HG03575 (cell line): ENCODE measurements at regions not wholly inside any gene's neighbourhood (a gene's known extent, or its start where the extent isn't known, plus 50 kb on each side); places are given as distances from the start of the nearest gene placed in this dataset.
"Not testable (repeated sequence)": the region's sequence is repeated elsewhere in the genome, so short reads cannot be mapped to it uniquely, and the experiment has no call there.

Experiments used
- ATAC-seq: cut with Tn5 transposase; IDR thresholded peaks from one replicate; pipeline ENCODE4 v1.9.1; 2021; ENCODE audit not compliant: unreplicated experiment, insufficient number of reproducible peaks, low FRiP score; ENCODE audit errors: extremely low read depth

DNA sequence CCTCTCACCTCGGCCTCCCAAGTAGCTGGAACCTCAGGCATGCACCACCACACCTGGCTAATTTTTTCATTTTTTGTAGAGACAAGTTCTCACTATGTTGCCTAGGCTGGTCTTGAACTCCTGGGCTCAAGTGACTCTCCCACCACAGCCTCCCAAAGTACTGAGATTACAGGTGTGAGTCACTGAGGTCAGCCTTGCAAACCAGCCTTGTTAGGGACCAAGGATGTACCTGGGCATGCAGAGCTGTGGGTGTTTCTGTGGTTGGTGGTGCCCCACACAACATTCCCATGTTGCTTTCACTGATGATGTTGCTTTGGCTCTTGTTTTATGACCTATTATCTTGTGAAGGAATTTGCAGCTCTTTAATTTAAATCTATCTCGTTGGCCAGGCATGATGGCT is 54.8 kb downstream of the OTUD1 start:
- ATAC-seq = no peak

DNA sequence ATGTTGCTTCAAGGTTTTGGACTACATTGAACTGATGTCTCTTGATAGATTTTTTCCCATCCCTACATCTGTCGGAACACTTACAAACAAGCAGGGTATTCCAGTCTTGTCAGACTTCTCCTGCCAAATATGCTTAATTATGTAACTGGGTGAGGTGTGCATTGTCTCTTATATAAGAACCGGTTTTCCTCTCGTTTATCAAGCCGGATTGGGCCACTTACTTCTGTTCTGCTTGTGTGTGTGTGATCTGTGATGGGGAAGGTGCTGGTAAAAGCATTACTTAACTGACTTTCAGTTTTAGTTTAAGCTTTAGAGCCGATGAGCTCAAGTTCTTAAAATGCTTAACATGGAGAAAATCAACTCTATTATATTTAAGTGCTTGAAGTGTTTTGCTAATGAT is 57.9 kb downstream of the OTUD1 start:
- no peak for ATAC-seq

DNA sequence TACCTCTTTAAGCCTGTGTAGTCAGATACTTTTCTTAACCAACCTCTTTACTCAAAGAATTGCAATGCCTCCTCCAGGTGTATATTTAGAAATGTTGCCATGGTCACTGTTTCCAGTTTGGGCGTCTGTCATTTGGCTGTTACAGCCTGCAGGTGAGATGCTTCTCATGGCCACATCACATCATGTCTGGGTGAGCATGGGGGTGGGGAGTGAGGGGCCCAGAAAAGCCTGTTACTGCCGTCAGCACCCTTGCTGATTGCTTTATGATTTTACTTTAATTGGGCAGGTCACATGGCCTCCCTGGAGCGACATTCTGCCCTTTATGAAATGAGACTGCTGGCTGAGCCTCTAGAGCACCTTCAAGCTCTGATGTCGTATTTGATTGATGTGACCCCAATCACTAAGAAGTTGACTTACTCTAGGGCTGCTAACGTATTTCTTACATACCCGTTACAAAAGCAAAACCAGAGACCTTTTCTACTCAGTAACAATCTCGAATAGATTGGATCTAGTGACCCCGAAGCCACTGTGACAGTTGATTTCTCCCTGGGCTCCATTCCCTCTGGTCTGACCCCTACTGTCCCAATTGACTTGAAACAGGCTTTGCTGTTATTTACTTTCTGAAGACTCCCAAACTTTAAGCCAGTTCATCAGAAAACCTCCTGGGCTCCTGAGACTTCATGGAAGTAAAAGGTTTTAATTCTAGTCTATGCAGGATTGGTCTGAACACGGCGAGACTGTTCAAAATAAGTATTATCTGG is 60.7 kb downstream of the OTUD1 start:
- ATAC-seq = no peak

DNA sequence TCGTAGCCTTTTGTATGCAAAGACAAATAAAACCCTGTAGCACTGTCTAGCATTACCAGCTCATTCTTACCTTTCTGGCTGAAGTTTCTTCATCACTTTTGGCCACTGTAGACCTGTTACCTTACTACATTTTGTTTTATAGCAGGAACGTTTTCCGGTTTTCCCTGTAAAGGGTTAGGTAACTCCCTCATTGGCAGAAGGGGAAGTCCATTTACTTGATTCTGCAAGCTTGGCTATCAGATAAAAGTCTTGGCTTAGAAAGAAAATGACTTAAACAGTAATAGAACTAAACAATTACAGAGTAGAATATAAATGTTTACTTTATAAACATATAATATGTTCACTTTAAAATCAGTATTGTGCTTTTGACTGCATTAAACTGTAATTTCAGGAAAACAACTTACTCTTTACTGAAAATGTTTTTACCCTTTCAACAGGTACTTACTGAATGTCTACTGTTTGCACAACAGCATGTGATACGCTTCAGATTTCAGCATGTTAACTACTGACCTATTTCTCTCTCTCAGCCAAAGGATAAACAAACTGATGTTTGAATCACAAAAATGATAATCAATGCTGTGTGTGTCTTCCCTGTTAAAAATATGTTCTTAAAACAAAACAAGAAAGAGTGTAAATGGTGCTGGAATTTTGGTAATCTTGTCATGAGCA is 67.1 kb downstream of the OTUD1 start:
- no peak for ATAC-seq

DNA sequence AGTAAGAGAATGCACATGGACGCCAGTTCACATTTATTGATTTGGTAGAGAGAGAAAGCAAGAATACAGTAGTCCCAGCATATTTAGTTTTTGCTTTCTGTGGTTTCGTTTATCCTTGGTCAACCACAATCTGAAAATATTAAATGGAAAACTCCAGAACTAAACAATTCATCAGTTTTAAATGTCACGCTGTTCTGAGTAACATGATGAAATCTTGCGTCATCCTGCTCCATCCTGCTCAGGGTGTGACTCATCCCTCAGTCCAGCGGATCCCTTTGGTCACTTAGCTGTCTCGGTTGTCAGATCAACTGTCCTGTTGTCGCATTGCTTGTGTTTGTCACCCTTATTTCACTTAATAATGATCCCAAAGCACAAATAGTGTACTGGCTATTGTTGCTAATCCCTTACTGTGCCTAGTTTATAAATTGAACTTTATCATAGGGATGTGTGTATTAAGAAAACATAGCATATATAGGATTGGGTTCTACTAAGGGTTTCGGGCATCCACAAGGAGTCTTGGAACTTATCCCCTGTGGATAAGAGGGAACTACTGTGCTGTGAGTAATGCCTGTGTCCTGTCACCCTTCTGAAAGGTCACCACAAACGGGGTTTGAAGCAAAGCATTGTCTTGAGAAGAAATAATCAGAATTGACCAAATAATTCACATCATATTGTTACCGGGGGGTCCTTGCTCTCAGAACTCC is 73.6 kb downstream of the OTUD1 start:
- no peak for ATAC-seq

DNA sequence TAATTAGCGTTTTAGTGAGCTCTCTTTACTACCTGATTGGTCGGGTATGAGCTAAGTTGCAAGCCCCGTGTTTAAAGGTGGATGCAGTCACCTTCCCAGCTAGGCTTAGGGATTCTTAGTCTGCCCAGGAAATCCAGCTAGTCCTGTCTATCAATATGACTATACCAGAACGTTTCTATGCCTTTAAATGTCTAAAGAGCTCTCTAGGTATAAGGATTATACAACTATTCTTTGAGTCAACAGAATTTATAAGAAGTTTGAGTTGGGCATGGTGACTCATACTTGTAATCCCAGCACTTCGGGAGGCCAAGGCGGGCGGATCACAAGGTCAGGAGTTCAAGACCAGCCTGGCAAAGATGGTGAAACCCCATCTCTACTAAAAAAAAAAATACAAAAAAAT is 74.7 kb downstream of the OTUD1 start:
- ATAC-seq = not testable (repeated sequence)

DNA sequence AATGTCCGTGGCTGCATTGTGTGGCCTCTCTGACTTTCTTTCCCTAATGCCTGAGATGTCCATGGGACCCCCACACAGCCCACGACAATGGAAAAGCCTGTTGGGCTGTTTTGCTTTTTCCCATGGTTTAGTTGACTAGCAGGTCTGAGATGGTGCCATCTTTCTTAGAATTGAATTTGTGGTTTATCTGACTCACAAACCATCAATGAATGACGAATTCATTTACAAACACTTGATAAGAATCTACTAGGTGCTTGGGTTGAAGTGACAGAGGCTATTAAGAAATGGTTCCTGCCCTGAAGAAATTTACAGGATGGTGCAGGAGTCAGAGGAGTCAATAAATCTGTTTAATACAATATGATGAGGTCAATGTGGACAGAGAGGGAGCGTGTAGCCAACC is 75.4 kb downstream of the OTUD1 start:
- ATAC-seq = no peak

DNA sequence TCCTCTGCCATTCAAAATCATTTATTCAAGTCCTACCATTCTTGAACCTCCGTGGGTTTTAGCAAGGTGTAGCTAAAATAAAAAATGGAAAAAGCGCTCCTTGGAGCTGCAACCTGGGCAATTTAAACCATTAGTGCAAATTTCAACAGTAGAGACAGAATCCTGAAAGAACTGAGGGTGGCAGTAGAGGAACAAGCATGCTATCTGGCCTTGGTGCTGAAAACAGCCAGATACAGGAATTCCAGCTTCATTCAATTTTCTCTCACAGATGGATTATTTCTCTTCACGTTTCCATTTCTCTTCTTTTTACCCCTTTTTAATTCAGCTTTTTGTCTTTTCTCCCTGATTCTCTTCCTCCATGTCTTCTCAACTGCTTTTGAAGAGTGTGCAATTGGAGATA is 77.7 kb downstream of the OTUD1 start:
- ATAC-seq = no peak

DNA sequence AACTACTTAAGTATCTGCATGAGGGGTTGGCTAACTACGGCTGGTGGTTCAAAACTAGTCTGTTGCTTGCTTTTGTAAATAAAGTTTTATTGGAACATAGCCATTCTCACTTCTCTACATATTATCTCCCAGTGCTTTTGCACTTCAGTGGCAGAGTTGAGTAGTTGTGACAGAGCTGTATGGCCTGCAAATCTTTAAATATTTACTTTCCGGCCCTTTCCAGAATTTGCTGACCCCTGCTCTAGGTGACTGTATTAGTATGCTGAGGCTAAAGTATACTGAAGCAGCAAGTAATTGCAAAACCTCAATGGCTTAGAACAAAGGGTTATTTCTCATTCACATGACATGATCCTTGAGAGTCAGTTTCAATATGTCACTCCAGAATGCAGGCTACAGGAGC is 78.3 kb downstream of the OTUD1 start:
- no peak for ATAC-seq

DNA sequence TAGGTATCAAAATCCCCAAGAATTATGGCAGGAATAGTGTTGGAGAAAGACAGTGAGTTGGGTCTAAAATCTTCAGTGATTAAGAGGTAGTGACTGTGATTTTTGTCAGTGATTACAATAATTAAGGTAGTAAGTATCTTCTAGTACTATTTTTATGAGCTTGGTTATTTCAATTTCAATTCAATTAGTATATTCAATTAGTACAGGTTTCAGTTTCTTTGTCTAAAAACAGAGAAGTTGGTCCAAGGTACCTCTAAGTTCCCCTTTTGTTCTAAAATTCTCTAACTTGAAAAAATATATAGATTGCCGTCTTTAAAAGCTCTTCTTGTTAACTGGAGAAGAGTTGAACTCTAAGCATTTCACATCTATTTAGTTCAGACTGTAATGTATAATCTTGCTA is 82.9 kb downstream of the OTUD1 start:
- ATAC-seq = no peak

DNA sequence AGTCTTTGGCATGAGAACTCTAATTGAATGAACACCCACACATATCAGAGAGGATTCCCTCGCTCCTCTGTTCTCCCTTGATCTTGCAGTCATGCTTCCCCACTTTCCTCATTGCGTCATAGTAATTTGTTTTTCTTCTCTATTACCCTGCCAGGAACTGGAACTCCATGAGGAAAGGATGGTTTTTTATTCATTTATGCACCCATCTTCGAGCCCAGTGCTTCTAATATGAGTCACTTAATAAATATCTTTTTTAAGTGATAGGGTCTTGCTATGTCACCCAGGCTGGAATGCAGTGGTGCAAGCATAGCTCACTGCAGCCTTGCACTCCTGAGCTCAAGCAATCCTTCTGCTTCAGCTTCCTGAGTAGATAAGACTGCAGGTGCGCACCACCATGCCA is 83.5 kb downstream of the OTUD1 start:
- no peak for ATAC-seq

DNA sequence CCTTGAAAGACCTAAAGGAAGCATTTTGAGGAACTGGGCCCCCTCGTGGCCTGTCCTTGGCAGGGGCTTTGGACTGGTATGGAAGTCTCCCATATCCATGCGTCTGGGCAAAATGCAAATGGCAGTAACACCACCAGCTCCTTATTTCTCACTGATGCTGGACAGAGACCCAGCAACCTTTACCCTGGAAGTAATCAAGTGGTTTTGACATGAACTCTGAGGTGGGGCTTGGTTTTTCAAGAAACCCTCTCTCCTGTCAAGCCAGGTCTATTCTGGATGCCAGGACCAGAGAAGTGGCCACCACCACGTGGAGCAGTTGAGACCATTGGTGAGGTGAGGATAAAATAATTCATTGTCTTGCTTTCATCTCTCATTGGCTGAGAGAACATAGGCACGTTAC is 84.4 kb downstream of the OTUD1 start:
- ATAC-seq = no peak

DNA sequence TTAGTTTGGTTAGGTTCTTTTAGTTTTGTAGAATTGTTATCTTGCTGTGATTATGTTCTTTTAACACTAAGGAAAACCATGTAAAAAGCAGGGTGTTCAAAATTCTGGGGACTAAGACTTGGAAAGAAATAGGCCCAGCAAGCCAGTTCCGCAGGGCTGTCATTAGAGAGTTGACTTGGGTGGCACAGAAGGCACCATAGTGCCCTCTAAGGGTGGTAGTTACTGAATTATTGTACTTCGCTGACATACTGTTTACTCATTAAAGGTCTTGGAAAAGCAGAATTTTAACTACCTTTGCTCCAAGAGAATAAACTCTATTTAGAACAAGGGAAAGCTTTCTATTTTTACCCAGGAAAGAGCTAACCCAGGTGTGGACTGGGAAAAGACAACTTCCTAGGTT is 86.5 kb downstream of the OTUD1 start:
- ATAC-seq = no peak

DNA sequence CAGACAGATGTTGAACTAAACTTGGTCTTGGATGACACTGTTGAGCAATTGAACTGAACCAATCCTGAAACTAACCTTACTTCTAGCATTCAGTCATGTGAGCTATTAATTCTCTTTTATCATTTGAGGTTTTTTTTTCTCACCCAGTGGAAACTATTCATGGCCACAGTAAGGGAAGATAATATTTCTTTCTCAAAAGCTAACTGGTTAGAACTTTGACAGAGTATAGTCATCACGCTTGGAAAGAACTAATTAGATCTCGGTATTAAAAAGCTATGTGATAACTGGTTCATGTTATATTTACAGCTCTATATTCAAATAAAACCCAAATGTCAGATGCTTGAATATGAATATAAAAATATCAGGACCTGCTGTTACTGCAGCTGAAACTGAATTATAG is 89.5 kb downstream of the OTUD1 start:
- no peak for ATAC-seq

DNA sequence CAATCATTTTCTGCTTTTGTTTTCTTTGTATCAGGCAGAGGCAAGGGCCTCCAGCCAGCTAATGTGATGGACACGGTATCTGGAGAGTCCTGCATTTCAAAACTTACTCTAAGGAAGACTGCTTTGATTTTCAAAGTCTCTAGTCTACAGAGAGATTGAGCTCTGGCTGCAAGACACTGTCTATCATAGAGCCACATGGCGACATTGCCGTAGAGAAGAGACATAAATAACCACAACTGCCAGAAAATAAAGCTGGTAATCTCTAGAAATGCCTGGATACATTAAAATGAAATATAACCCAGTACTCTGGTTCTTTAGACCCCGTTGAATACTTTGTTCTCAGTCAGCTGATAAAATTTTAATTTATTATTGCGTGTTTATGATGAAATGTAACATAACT is 90.8 kb downstream of the OTUD1 start:
- no peak for ATAC-seq

DNA sequence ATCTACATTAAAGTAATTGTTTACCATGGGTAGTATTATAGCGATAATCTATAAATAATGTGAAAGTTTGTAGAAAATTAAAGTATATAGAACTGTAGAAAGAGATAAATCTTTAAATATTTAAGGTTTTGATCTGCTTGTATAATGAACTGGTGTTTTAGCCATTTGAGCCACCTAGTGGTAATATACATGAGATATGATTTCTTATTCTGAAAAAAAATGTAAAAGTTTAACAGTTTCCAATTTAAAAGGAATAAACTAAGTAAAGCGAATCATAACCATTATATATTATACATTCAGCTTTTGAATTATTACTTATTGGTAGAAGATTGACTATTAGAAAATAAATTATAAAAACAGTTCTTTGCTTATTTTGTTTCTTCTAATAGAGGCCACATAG is 91.2 kb downstream of the OTUD1 start:
- no peak for ATAC-seq

DNA sequence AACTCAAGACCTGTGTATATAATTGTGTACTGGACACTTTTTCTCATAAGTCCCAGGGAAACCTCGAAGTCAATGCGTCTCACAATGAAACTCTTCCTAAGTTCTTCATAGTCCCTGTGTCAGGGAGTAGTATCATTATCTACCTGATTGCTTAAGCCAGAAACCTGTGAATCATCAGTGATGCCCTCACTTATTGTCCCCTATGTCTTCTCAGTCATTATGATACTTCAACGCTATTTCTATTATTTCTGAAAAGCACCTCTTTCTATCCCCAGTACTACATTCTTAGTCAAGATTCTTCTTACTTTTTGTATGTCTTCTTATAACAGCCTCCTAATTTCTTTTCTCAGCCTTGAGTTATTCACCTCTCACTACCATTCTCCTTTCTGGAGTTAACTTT is 94.3 kb downstream of the OTUD1 start:
- ATAC-seq = no peak

DNA sequence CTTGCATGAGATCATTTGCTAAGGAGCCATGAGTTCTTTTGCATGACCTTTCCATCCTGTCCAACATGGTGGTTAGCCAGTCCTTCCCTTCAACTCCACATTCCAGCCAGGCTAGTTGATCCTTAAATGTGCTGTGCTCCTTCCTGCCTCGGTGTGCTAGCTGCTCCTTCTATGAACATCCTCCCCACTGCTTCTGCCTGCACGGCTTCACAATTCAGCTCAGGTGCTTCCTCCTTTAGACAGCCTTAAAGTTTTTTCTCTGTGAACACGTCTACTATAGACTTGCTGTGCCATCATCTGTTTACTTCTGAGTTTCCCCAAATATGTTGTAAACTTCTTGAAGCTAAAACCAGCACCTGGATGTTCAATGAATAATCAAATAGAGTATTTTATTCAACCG is 95.5 kb downstream of the OTUD1 start:
- no peak for ATAC-seq

DNA sequence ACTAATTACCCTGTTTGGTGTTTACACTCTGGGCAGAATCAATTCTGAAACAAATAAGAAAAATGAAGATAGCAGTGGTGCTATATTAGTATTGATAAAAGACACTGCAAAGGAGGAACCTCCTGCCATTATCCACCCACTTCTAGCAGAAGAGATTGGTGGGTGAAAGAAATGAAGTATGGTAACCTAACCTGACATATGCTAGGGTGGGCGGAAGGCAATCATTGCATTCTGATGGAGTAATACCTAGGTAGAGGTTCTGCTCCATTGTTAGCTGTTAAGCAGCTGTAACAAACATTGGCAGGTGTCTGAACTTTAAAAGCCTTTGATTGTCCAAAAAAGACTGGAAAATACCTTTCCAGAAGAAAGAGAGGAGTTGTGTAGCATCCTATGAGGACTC is 95.9 kb downstream of the OTUD1 start:
- no peak for ATAC-seq

DNA sequence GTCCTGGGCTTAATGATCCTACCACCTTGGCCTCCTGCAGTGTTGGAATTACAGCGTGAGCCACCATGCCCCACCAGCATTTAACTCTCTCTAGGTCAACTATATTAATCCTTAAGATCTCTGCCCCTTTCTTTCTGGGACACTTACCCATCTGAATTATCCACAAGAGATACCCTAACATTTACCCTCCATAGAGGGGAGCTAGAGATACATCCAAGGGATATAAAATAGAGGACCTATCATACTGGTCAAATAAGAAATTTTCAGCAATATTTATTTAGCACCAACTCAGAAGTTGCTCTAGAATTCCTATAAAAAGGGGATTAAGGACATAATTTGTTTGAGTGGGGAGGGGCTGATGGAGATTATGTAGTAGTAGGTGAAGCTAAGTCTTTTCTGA is 96.5 kb downstream of the OTUD1 start:
- no peak for ATAC-seq
